ENCODE measurements at regions not wholly inside any gene's neighbourhood (a gene's known extent, or its start where the extent isn't known, plus 50 kb on each side); places are given as distances from the start of the nearest gene placed in this dataset.

- ChIA-PET POLR2A (no interaction called here), CTCF (ENCODE audit: low intra/inter-chr PET ratio, low total read pairs) (no interaction called here)
- no peak overlapping the region for H2AFZ ChIP-seq (ENCODE audit: low read length)
- 0% methylated on average over 5 of the region's 5 CpGs for WGBS (ENCODE audit: low lambda C conversion rate)
- H3K4me3 ChIP-seq (replicated peaks in 1 of 3; ENCODE audit: insufficient read depth in 1 of 3, low read depth in 2 of 3, low read length in 3 of 3) = no peak overlapping the region
- no TSS peak for BruUV-seq (replicated peaks)
- no peak overlapping the region for H3K4me2 ChIP-seq (ENCODE audit: low read depth, low read length)
- DNase-seq (ENCODE audit: low spot score) (no peak), FAIRE-seq (no peak), ATAC-seq (no peak)
- no peak overlapping the region for H3K27ac ChIP-seq (ENCODE audit: extremely low read length, insufficient read depth, low read length)
- no peaks in the 10 kb centered on the region for H4K20me1 ChIP-seq (ENCODE audit: insufficient read depth, low read length)
- in situ Hi-C loops (cut with HindIII; ENCODE audit: extremely low pct_ligation_motif_present, low pct_unique_long_range_greater_than_20kb) (no loop called here), intact Hi-C loops (cut with micrococcal nuclease; ENCODE audit: unreplicated experiment) (no loop called here)
- H3K9ac ChIP-seq (ENCODE audit: insufficient read depth, low read depth, low read length) = no peak overlapping the region
- H3K9me3 ChIP-seq (ENCODE audit: low read length) = no peaks in the 10 kb centered on the region
- H3K36me3 ChIP-seq (replicated peaks in 1 of 2; ENCODE audit: control insufficient read depth in 1 of 2, insufficient read depth in 2 of 2, low read length in 2 of 2) = no peaks in the 10 kb centered on the region
- peaks cover 0 to 3% of the 10 kb centered on the region in 2 experiments; a peak in 1 of 5 replicates for H3K27me3 ChIP-seq (ENCODE audit: control insufficient read depth in 1 of 2, insufficient read depth in 2 of 2, low read length in 2 of 2)
- TF ChIP-seq IRF9 (CRISPR knock-in tag; IDR thresholded peaks at IDR 0.05; ENCODE audit: borderline replicate concordance) (no peak), NCOR1 (IDR thresholded peaks at IDR 0.05; ENCODE audit: borderline replicate concordance, low read length) (no peak), ZBTB37 (CRISPR knock-in tag; IDR thresholded peaks at IDR 0.05) (no peak), FOXK2 (IDR thresholded peaks at IDR 0.05) (no peak), ZBTB1 (CRISPR knock-in tag; IDR thresholded peaks at IDR 0.05; ENCODE audit: borderline replicate concordance) (no peak), ZNF121 (CRISPR knock-in tag; IDR thresholded peaks at IDR 0.05) (no peak), NONO (IDR thresholded peaks at IDR 0.05) (no peak), NONO (CRISPR knock-in tag; conservative IDR thresholded peaks at IDR 0.05) (no peak), GLI4 (CRISPR knock-in tag; IDR thresholded peaks at IDR 0.05; ENCODE audit: borderline replicate concordance) (no peak), NPAS2 (CRISPR knock-in tag; IDR thresholded peaks at IDR 0.05; ENCODE audit: borderline replicate concordance) (no peak), ZNF3 (CRISPR knock-in tag; IDR thresholded peaks at IDR 0.05) (no peak)
- H3K79me2 ChIP-seq (ENCODE audit: insufficient read depth, low read length) = no peaks in the 10 kb centered on the region
- H3K4me1 ChIP-seq (ENCODE audit: insufficient read depth, low read length) = no peaks in the 10 kb centered on the region
Measured at GRCh38 chrX:13894888-13895565, 78.1 kb upstream of the GPM6B start.

Measured in HepG2 (cell line).